Vagina (tissue), 2 donors: ENCODE measurements at regions not wholly inside any gene's neighbourhood (a gene's known extent, or its start where the extent isn't known, plus 50 kb on each side); places are given as distances from the start of the nearest gene placed in this dataset.

ENCODE experiments used
- DNase-seq, 2 donors: peaks; one replicate each; pipeline ENCODE4 v3.0.0-alpha.2; 2017; ENCODE audit errors: extremely low spot score in 2 of 2
- H3K27ac ChIP-seq: fragments of 200-600 bp; sonication (generic); one replicate; pipeline ENCODE4 v1.5.1; 2019
- H3K27me3 ChIP-seq: fragments of 200-600 bp; sonication (generic); one replicate; pipeline ENCODE4 v1.5.1; 2019
- H3K36me3 ChIP-seq, 2 donors: fragments of 200-600 bp; sonication (generic); one replicate each; pipeline ENCODE4 v1.5.1; 2017 to 2019
- H3K4me1 ChIP-seq: fragments of 200-600 bp; sonication (generic); one replicate; pipeline ENCODE4 v1.5.1; 2019
- H3K4me3 ChIP-seq, 2 donors: fragments of 200-600 bp; sonication (generic); 1 replicate in 1 of 2; 2 replicates in 1 of 2; pipeline ENCODE4 v1.5.1; 2016 to 2019
- H3K9me3 ChIP-seq: fragments of 200-600 bp; sonication (generic); one replicate; pipeline ENCODE4 v1.5.1; 2019
- CTCF ChIP-seq, 3 experiments: fragments of 450-650 bp in 2 of 3; fragments of 200-600 bp in 1 of 3; sonication (generic) in 1 of 3; IDR thresholded peaks; one replicate each; pipeline ENCODE4 v1.5.1; 2017 to 2019; ENCODE audit warnings: antibody characterized with exemption in 3 of 3, mild to moderate bottlenecking in 2 of 3, moderate library complexity in 2 of 3
- POLR2A ChIP-seq, 2 donors: fragments of 450-650 bp; IDR thresholded peaks; one replicate each; pipeline ENCODE4 v1.6.1; 2017; ENCODE audit warnings: antibody characterized with exemption in 2 of 2, mild to moderate bottlenecking in 2 of 2, moderate library complexity in 2 of 2
- POLR2AphosphoS5 ChIP-seq, 2 donors: sonication (generic); formaldehyde crosslinking; IDR thresholded peaks; one replicate each; pipeline ENCODE4 v1.9.0; 2017; ENCODE audit warnings: antibody characterized with exemption in 2 of 2, mild to moderate bottlenecking in 2 of 2, low read depth in 1 of 2; ENCODE audit not compliant: insufficient read depth in 1 of 2
- intact Hi-C: fragments of 100-400 bp; cut with DNase I; formaldehyde crosslinking; loops from one replicate; pipeline ENCODE4 v1.15.1; 2023

GRCh38 chr7:67610897-67611296, 614.3 kb downstream of the TYW1 start:
- H3K36me3 ChIP-seq, result no peaks in the 10 kb centered on the region
- H3K9me3 ChIP-seq, result no peaks in the 10 kb centered on the region
- H3K4me1 ChIP-seq, result no peaks in the 10 kb centered on the region
- DNase-seq, result no peak
- intact Hi-C loops, result no loop called here
- H3K27ac ChIP-seq, result no peak overlapping the region
- TF ChIP-seq POLR2AphosphoS5 (IDR thresholded peaks at IDR 0.05; ENCODE audit: insufficient read depth in 1 of 2, low read depth in 1 of 2) (no peak), POLR2A (IDR thresholded peaks at IDR 0.05) (no peak), CTCF (IDR thresholded peaks at IDR 0.05) (no peak)
- no peak overlapping the region for H3K4me3 ChIP-seq
- H3K27me3 ChIP-seq, result no peaks in the 10 kb centered on the region

DNA sequence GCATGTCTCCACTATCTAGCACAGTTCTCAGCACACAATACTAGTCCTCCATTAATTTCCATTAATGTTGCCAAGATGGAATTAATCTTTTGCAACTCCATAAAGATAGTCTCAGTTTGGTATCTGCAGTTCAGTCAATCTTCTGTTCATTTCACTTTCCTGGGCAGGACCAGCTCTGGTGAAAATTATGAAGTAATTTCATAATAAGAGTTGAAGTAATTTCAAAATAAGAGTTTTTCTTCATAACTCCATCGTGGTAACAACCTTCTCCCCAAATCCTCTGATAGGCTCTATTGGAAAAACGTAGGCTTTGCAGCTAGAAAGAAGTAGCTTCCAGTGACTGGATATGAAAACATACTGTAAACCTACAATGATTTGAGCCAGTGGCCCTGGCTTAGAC, 618.2 kb downstream of the TYW1 start:
- no peaks in the 10 kb centered on the region for H3K4me1 ChIP-seq
- intact Hi-C loops, result no loop called here

GRCh38 chr7:67616517-67616916, 619.9 kb downstream of the TYW1 start:
- intact Hi-C loops, result no loop called here
- Histone ChIP-seq H3K4me1 (no peaks in the 10 kb centered on the region), H3K36me3 (no peaks in the 10 kb centered on the region), H3K27me3 (no peaks in the 10 kb centered on the region), H3K9me3 (no peaks in the 10 kb centered on the region), H3K27ac (no peak overlapping the region), H3K4me3 (no peak overlapping the region)
- no peak for DNase-seq
- TF ChIP-seq CTCF (IDR thresholded peaks at IDR 0.05) (no peak), POLR2A (IDR thresholded peaks at IDR 0.05) (no peak), POLR2AphosphoS5 (IDR thresholded peaks at IDR 0.05; ENCODE audit: insufficient read depth in 1 of 2, low read depth in 1 of 2) (no peak)

More for the DNA sequence above, 618.2 kb downstream of the TYW1 start:
- no peak overlapping the region for H3K4me3 ChIP-seq
- no peaks in the 10 kb centered on the region for H3K27me3 ChIP-seq
- TF ChIP-seq CTCF (IDR thresholded peaks at IDR 0.05) (no peak), POLR2AphosphoS5 (IDR thresholded peaks at IDR 0.05; ENCODE audit: insufficient read depth in 1 of 2, low read depth in 1 of 2) (no peak), POLR2A (IDR thresholded peaks at IDR 0.05) (no peak)
- DNase-seq, result no peak
- H3K27ac ChIP-seq, result no peak overlapping the region
- H3K9me3 ChIP-seq, result no peaks in the 10 kb centered on the region
- H3K36me3 ChIP-seq, result no peaks in the 10 kb centered on the region

DNA sequence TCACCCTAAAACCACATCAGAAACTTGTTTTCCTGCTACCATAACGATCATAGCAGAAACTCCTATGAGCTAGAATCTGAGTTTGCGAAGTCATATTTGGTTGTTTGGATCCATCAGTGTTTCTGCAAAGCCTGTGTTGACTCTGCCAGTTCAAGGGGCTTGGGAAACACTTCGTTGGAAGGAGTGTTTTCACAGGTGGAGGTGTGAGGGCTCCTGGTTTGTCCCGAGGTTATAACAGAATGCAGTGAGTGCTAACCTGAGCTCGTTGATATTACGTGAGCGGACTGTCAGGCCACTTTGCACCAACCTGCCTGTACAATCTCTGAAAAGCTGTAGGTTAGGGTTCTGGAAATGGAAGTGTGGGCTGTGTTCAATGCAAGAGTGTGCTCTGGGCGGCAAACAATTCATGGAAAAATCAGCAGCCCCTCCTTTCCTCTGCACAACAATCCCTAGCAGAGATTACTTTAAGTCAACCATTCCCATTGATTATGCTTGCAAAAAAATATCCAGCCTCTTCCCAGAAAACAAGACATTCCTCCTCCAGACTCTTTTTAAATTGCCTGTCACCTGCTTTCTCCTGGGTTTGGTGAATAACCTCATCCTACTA, 622.0 kb downstream of the TYW1 start:
- no peaks in the 10 kb centered on the region for H3K4me1 ChIP-seq
- H3K9me3 ChIP-seq, result no peaks in the 10 kb centered on the region
- H3K27me3 ChIP-seq, result no peaks in the 10 kb centered on the region
- no peak for DNase-seq
- no peaks in the 10 kb centered on the region for H3K36me3 ChIP-seq
- TF ChIP-seq POLR2A (IDR thresholded peaks at IDR 0.05), result no peak
- no peak for TF ChIP-seq CTCF (IDR thresholded peaks at IDR 0.05)
- TF ChIP-seq POLR2AphosphoS5 (IDR thresholded peaks at IDR 0.05; ENCODE audit: insufficient read depth in 1 of 2, low read depth in 1 of 2), result no peak
- intact Hi-C loops, result no loop called here
- no peak overlapping the region for H3K27ac ChIP-seq
- no peak overlapping the region for H3K4me3 ChIP-seq

- Histone ChIP-seq H3K27me3 (no peaks in the 10 kb centered on the region), H3K36me3 (no peaks in the 10 kb centered on the region), H3K27ac (no peak overlapping the region), H3K4me3 (no peak overlapping the region), H3K9me3 (no peaks in the 10 kb centered on the region), H3K4me1 (no peaks in the 10 kb centered on the region)
- intact Hi-C loops, result no loop called here
- TF ChIP-seq POLR2A (IDR thresholded peaks at IDR 0.05) (no peak), CTCF (IDR thresholded peaks at IDR 0.05) (no peak), POLR2AphosphoS5 (IDR thresholded peaks at IDR 0.05; ENCODE audit: insufficient read depth in 1 of 2, low read depth in 1 of 2) (no peak)
- no peak for DNase-seq
Observed at GRCh38 chr7:67619175-67619574, 622.5 kb downstream of the TYW1 start.
